MM.1S (cell line): ENCODE measurements at regions not wholly inside any gene's neighbourhood (a gene's known extent, or its start where the extent isn't known, plus 50 kb on each side); places are given as distances from the start of the nearest gene placed in this dataset.

Experiments used
- DNase-seq: peaks from one replicate; pipeline ENCODE4 v3.0.0-alpha.2; 2015
- H2AFZ ChIP-seq: fragments of 300-600 bp; sonication (generic); 2 replicates; pipeline ENCODE4 v1.6.0; 2016; ENCODE audit warnings: antibody characterized with exemption, low read length
- H3F3A ChIP-seq: fragments of 300-600 bp; sonication (generic); 2 replicates; pipeline ENCODE4 v1.6.1; 2016; ENCODE audit warnings: mild to moderate bottlenecking, antibody characterized with exemption, low read length, moderate library complexity, mixed read lengths; ENCODE audit not compliant: insufficient read depth
- H3K27ac ChIP-seq: fragments of 300-600 bp; sonication (generic); 2 replicates; pipeline ENCODE4 v1.5.1; 2016; ENCODE audit warnings: mild to moderate bottlenecking, low read length
- H3K27me3 ChIP-seq: fragments of 300-600 bp; sonication (generic); replicated peaks from 2 replicates; pipeline ENCODE4 v1.6.0; 2016; ENCODE audit warnings: low read length; ENCODE audit not compliant: insufficient read depth
- H3K36me3 ChIP-seq: fragments of 300-600 bp; sonication (generic); replicated peaks from 2 replicates; pipeline ENCODE4 v1.6.1; 2016; ENCODE audit warnings: mild to moderate bottlenecking, low read length, mixed read lengths; ENCODE audit not compliant: insufficient read depth
- H3K4me1 ChIP-seq: fragments of 300-600 bp; sonication (generic); 2 replicates; pipeline ENCODE4 v1.6.1; 2016; ENCODE audit warnings: low read length, mixed read lengths
- H3K4me2 ChIP-seq: fragments of 300-600 bp; sonication (generic); 2 replicates; pipeline ENCODE4 v1.6.0; 2016; ENCODE audit warnings: low read depth, low read length
- H3K4me3 ChIP-seq: fragments of 300-600 bp; sonication (generic); 2 replicates; pipeline ENCODE4 v1.5.1; 2016; ENCODE audit warnings: low read length, mixed read lengths
- H3K79me2 ChIP-seq: fragments of 300-600 bp; sonication (generic); 2 replicates; pipeline ENCODE4 v1.6.1; 2016; ENCODE audit warnings: mixed run types, low read length, mixed read lengths
- H3K9ac ChIP-seq: fragments of 300-600 bp; sonication (generic); 2 replicates; pipeline ENCODE4 v1.6.1; 2016; ENCODE audit warnings: low read length, mixed read lengths
- H3K9me2 ChIP-seq: fragments of 300-600 bp; sonication (generic); replicated peaks from 2 replicates; pipeline ENCODE4 v1.6.1; 2016; ENCODE audit warnings: mild to moderate bottlenecking, low read length, mixed read lengths; ENCODE audit not compliant: insufficient read depth
- H3K9me3 ChIP-seq: fragments of 300-600 bp; sonication (generic); replicated peaks from 2 replicates; pipeline ENCODE4 v1.6.1; 2016; ENCODE audit warnings: mild to moderate bottlenecking, low read length, mixed read lengths; ENCODE audit not compliant: insufficient read depth
- H4K20me1 ChIP-seq: fragments of 300-600 bp; sonication (generic); 2 replicates; pipeline ENCODE4 v1.6.1; 2016; ENCODE audit warnings: mild to moderate bottlenecking, low read length, moderate library complexity, mixed read lengths; ENCODE audit not compliant: insufficient read depth
- EZH2 ChIP-seq: fragments of 300-600 bp; sonication (generic); optimal IDR thresholded peaks from 2 replicates; pipeline ENCODE3; 2017; ENCODE audit warnings: low read depth, mild to moderate bottlenecking, antibody characterized with exemption, low read length, mixed read lengths
- EZH2phosphoT487 ChIP-seq: fragments of 300-600 bp; sonication (generic); IDR thresholded peaks from 2 replicates; pipeline ENCODE4 v1.6.1; 2018; ENCODE audit warnings: antibody characterized with exemption, low read length
- TF ChIP-seq, protein P1 (sequence below): fragments of 300-600 bp; sonication (generic); IDR thresholded peaks from 2 replicates; pipeline ENCODE4 v1.5.1; 2016; ENCODE audit warnings: antibody characterized with exemption, low read length, mixed read lengths

DNA sequence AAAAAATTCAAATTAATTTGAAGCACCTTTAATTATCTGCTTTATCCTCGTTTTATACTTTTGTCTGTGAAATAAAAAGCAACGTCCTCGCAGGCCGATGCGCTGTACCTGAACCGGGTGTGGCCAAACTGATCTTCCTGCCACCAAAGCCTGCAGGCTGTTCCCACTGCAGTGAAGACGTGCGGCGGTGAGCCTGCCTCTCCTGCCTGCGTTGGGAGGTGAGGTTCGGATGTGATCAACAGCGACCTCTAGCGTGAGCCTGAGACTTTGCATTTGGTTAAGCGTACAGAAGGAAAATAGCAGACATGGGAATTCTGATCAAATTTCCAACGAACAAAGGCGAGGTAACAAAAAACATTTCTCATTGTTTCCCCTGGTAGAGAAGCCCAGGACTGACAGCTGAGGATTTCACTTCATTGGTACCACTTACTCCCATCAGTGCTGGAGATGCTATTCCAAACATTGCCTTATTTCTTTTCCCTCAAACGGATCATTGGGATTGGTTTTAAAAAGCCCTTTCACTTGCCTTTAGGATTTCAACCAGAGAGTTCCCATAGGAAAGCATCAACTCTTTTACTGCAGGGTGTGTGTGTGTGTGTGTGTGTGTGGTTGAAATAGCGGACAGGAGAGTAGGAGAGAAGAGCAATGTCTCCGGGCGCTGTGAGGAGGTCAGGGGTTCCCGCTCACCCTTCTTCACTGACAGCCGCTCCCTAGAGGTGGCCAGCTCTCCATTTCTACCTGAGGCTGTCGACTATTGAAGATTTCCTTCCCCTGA, 56.6 kb upstream of the CCN6 start:
- H3K27ac ChIP-seq = no peak overlapping the region
- H3K36me3 ChIP-seq = no peaks in the 10 kb centered on the region
- no peaks in the 10 kb centered on the region for H3K27me3 ChIP-seq
- H4K20me1 ChIP-seq = no peaks in the 10 kb centered on the region
- H2AFZ ChIP-seq = peak overlapping the region; percentile 13; the same call in 1 of the 2 replicates
- peak overlapping the region; percentile 61; the same call in 1 of the 2 replicates for H3K4me2 ChIP-seq
- H3K4me1 ChIP-seq = peaks cover 5% of the 10 kb centered on the region; the same call in 1 of the 2 replicates
- H3K79me2 ChIP-seq = no peaks in the 10 kb centered on the region
- no peaks in the 10 kb centered on the region for H3K9me3 ChIP-seq
- DNase-seq = peak; percentile 74
- TF ChIP-seq, protein P1, sequence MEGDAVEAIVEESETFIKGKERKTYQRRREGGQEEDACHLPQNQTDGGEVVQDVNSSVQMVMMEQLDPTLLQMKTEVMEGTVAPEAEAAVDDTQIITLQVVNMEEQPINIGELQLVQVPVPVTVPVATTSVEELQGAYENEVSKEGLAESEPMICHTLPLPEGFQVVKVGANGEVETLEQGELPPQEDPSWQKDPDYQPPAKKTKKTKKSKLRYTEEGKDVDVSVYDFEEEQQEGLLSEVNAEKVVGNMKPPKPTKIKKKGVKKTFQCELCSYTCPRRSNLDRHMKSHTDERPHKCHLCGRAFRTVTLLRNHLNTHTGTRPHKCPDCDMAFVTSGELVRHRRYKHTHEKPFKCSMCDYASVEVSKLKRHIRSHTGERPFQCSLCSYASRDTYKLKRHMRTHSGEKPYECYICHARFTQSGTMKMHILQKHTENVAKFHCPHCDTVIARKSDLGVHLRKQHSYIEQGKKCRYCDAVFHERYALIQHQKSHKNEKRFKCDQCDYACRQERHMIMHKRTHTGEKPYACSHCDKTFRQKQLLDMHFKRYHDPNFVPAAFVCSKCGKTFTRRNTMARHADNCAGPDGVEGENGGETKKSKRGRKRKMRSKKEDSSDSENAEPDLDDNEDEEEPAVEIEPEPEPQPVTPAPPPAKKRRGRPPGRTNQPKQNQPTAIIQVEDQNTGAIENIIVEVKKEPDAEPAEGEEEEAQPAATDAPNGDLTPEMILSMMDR = peak; percentile 90
- no peak for TF ChIP-seq EZH2phosphoT487
- no peak overlapping the region for H3K4me3 ChIP-seq
- no peaks in the 10 kb centered on the region for H3K9me2 ChIP-seq
- H3K9ac ChIP-seq = no peak overlapping the region
- H3F3A ChIP-seq = no peaks in the 10 kb centered on the region

- Histone ChIP-seq H3K4me1 (peaks cover 4% of the 10 kb centered on the region; the same call in 1 of the 2 replicates), H3K4me3 (no peak overlapping the region), H2AFZ (no peak overlapping the region), H3K9me3 (no peaks in the 10 kb centered on the region), H3K79me2 (no peaks in the 10 kb centered on the region), H3K9ac (no peak overlapping the region), H3K27me3 (no peaks in the 10 kb centered on the region), H3K9me2 (no peaks in the 10 kb centered on the region), H3K27ac (no peak overlapping the region), H3K36me3 (no peaks in the 10 kb centered on the region), H4K20me1 (no peaks in the 10 kb centered on the region), H3F3A (no peaks in the 10 kb centered on the region), H3K4me2 (no peak overlapping the region)
- TF ChIP-seq EZH2phosphoT487 (no peak), EZH2 (no peak)
- TF ChIP-seq, protein P1 = no peak
- no peak for DNase-seq
Measured at GRCh38 chr6:111997853-111998208, 56.1 kb upstream of the CCN6 start.

DNA sequence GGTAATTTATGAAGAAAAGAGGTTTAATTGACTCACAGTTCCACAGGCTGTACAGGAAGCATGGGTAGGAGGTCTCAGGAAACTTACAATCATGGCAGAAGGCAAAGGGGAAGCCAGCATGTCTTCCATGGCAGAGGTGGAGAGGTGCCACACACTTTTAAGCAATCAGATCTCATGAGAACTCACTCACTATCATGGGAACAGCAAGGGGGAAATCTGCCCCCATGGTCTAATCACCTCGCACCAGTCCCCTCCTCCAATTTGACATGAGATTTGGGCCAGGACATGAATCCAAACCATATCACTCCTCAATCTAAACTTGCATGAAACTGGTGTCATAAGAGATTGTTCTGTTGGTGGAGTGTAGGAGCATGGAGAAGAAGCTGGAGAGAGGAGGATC, 51.6 kb upstream of the CCN6 start:
- H3F3A ChIP-seq = no peaks in the 10 kb centered on the region
- no peak for TF ChIP-seq EZH2phosphoT487
- no peak for TF ChIP-seq EZH2
- TF ChIP-seq, protein P1 = no peak
- no peak overlapping the region for H3K27ac ChIP-seq
- H3K4me1 ChIP-seq = no peaks in the 10 kb centered on the region
- no peak for DNase-seq
- no peaks in the 10 kb centered on the region for H3K27me3 ChIP-seq
- H3K4me3 ChIP-seq = no peak overlapping the region
- no peak overlapping the region for H2AFZ ChIP-seq
- H4K20me1 ChIP-seq = no peaks in the 10 kb centered on the region
- H3K4me2 ChIP-seq = no peak overlapping the region
- H3K36me3 ChIP-seq = no peaks in the 10 kb centered on the region
- no peak overlapping the region for H3K9ac ChIP-seq
- no peaks in the 10 kb centered on the region for H3K79me2 ChIP-seq
- H3K9me2 ChIP-seq = no peaks in the 10 kb centered on the region
- H3K9me3 ChIP-seq = no peaks in the 10 kb centered on the region
